Spleen (tissue), 11 donors: ENCODE measurements at regions not wholly inside any gene's neighbourhood (a gene's known extent, or its start where the extent isn't known, plus 50 kb on each side); places are given as distances from the start of the nearest gene placed in this dataset.

Experiments used
- DNase-seq: peaks from one replicate; pipeline ENCODE4 v3.0.0-alpha.2; 2020
- H3K27ac ChIP-seq, 8 donors: fragments of 200-600 bp; sonication (generic) in 7 of 8; 1 replicate in 4 of 8; 2 replicates in 4 of 8; pipeline versions ENCODE4 v1.5.0 to v1.8.0; 2016 to 2021; ENCODE audit warnings: inconsistent platforms in 4 of 8, mild to moderate bottlenecking in 4 of 8, moderate library complexity in 1 of 8
- H3K27me3 ChIP-seq, 7 donors: fragments of 200-600 bp; sonication (generic) in 6 of 7; replicated peaks in 1 of 7; 1 replicate in 4 of 7; 2 replicates in 3 of 7; pipeline versions ENCODE4 v1.5.0 to v1.8.0; 2016 to 2021; ENCODE audit warnings: inconsistent platforms in 3 of 7, mild to moderate bottlenecking in 1 of 7
- H3K36me3 ChIP-seq, 6 donors: fragments of 200-600 bp; sonication (generic) in 5 of 6; 1 replicate in 4 of 6; 2 replicates in 2 of 6; pipeline versions ENCODE4 v1.5.0 to v1.8.0; 2016 to 2021; ENCODE audit warnings: inconsistent platforms in 2 of 6
- H3K4me1 ChIP-seq, 6 donors: fragments of 200-600 bp; sonication (generic) in 5 of 6; 1 replicate in 3 of 6; 2 replicates in 3 of 6; pipeline versions ENCODE4 v1.5.0 to v1.8.0; 2016 to 2021; ENCODE audit warnings: inconsistent platforms in 3 of 6
- H3K4me3 ChIP-seq, 8 donors: fragments of 200-600 bp; sonication (generic) in 7 of 8; 1 replicate in 4 of 8; 2 replicates in 4 of 8; pipeline versions ENCODE4 v1.5.0 to v1.8.0; 2016 to 2021; ENCODE audit warnings: inconsistent platforms in 4 of 8, mild to moderate bottlenecking in 4 of 8, moderate library complexity in 2 of 8
- H3K9me3 ChIP-seq, 8 donors: fragments of 200-600 bp; sonication (generic) in 7 of 8; 1 replicate in 4 of 8; 2 replicates in 4 of 8; pipeline versions ENCODE4 v1.5.0 to v1.8.0; 2016 to 2021; ENCODE audit warnings: inconsistent platforms in 4 of 8
- POLR2A ChIP-seq, 3 donors: fragments of 450-650 bp; IDR thresholded peaks; one replicate each; pipeline ENCODE4 v1.5.1; 2017; ENCODE audit warnings: antibody characterized with exemption in 3 of 3, mild to moderate bottlenecking in 1 of 3
- POLR2AphosphoS5 ChIP-seq, 3 donors: sonication (generic); formaldehyde crosslinking; IDR thresholded peaks; one replicate each; pipeline ENCODE4 v1.5.1; 2017; ENCODE audit warnings: antibody characterized with exemption in 3 of 3
- WGBS, 5 donors: extraction: QIAGEN DNeasy Blood & Tissue Kit in 3 of 5; methylation state at CpG; one replicate each; pipeline versions ENCODE4 v1.1.5 to v1.1.7; 2013 to 2018; 5-methylcytosine and 5-hydroxymethylcytosine counted together
- intact Hi-C: fragments of 100-400 bp; cut with DNase I; formaldehyde crosslinking; loops from one replicate; pipeline ENCODE4 v1.15.0; 2023; ENCODE audit warnings: low total_unique reads
- TF ChIP-seq, protein P1 (sequence below), 11 experiments: fragments of 200-600 bp in 7 of 11; fragments of 450-650 bp in 4 of 11; sonication (generic) in 4 of 11; IDR thresholded peaks in 8 of 11; conservative IDR thresholded peaks in 3 of 11; 1 replicate in 7 of 11; 2 replicates in 4 of 11; pipeline versions ENCODE4 v1.4.0 to v1.8.0; 2016 to 2021; ENCODE audit warnings: antibody characterized with exemption in 11 of 11, inconsistent platforms in 4 of 11, mild to moderate bottlenecking in 1 of 11
- donor health status: healthy with polysubstance abuse.
- donor health status: DM: no; HTN: no; CAD: no; lungs with moderate emphysema.
- donor health status: DM: no; HTN: no; CAD: no.
- donor health status: Bipolar disorder and iron deficiency.
- donor health status: healthy.
- donor health status: DM: no; HTN: no; CAD: no.
- donor health status: DM: yes; HTN: yes; CAD: no.

GRCh38 chr2:16719485-16719808 lies 53.8 kb upstream of the CYRIA start:
- DNase-seq, result no peak
- Histone ChIP-seq H3K27ac (no peak overlapping the region), H3K27me3 (peaks cover 0 to 7% (median 0%) of the 10 kb centered on the region in 7 donors), H3K4me3 (no peak overlapping the region), H3K36me3 (no peaks in the 10 kb centered on the region), H3K4me1 (peaks cover 0 to 33% (median 5%) of the 10 kb centered on the region in 6 donors), H3K9me3 (no peaks in the 10 kb centered on the region)
- intact Hi-C loops, result no loop called here
- WGBS, 5 donors, result 86 to 95% (median 89%) methylated on average over 3 of the region's 3 CpGs
- TF ChIP-seq POLR2A (IDR thresholded peaks at IDR 0.05) (no peak), POLR2AphosphoS5 (IDR thresholded peaks at IDR 0.05) (no peak)
- TF ChIP-seq, protein P1, sequence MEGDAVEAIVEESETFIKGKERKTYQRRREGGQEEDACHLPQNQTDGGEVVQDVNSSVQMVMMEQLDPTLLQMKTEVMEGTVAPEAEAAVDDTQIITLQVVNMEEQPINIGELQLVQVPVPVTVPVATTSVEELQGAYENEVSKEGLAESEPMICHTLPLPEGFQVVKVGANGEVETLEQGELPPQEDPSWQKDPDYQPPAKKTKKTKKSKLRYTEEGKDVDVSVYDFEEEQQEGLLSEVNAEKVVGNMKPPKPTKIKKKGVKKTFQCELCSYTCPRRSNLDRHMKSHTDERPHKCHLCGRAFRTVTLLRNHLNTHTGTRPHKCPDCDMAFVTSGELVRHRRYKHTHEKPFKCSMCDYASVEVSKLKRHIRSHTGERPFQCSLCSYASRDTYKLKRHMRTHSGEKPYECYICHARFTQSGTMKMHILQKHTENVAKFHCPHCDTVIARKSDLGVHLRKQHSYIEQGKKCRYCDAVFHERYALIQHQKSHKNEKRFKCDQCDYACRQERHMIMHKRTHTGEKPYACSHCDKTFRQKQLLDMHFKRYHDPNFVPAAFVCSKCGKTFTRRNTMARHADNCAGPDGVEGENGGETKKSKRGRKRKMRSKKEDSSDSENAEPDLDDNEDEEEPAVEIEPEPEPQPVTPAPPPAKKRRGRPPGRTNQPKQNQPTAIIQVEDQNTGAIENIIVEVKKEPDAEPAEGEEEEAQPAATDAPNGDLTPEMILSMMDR (IDR thresholded peaks at IDR 0.05 in 8 of 11, conservative IDR thresholded peaks at IDR 0.05 in 3 of 11), result no peak

GRCh38 chr2:16718576-16719484 lies 53.2 kb upstream of the CYRIA start:
- Histone ChIP-seq H3K36me3 (no peaks in the 10 kb centered on the region), H3K9me3 (no peaks in the 10 kb centered on the region), H3K27me3 (peaks cover 0 to 7% (median 0%) of the 10 kb centered on the region in 7 donors), H3K4me3 (no peak overlapping the region), H3K27ac (no peak overlapping the region), H3K4me1 (peaks cover 0 to 33% (median 5%) of the 10 kb centered on the region in 6 donors)
- intact Hi-C loops, result no loop called here
- TF ChIP-seq, protein P1 (IDR thresholded peaks at IDR 0.05 in 8 of 11, conservative IDR thresholded peaks at IDR 0.05 in 3 of 11), result no peak
- no peak for TF ChIP-seq POLR2AphosphoS5 (IDR thresholded peaks at IDR 0.05)
- no peak for TF ChIP-seq POLR2A (IDR thresholded peaks at IDR 0.05)
- 84 to 88% (median 87%) methylated on average over 10 of the region's 10 CpGs for WGBS, 5 donors
- no peak for DNase-seq

DNA sequence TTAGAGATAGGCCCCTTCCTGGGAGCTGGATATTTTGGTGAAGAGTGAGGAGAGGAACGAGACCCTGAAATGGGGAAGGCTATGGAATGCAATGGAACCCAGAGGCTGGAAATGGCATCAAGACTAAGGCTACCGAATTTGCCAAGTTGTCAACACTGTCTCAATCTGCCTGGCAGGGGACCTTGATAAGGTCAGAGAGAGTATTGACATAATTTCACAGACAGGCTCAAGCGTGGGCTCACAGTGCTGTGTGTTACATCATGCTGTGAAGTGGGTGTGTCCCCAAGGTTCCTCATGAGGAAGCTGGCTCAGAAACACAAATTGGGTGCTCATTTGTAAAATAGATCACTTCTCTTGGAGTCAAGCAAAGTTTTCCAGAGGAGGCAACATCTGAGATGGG lies 51.8 kb upstream of the CYRIA start:
- Histone ChIP-seq H3K4me3 (no peak overlapping the region), H3K4me1 (peaks cover 0 to 33% (median 6%) of the 10 kb centered on the region in 6 donors), H3K36me3 (no peaks in the 10 kb centered on the region), H3K27ac (no peak overlapping the region), H3K9me3 (no peaks in the 10 kb centered on the region), H3K27me3 (peaks cover 0 to 7% (median 0%) of the 10 kb centered on the region in 7 donors)
- intact Hi-C loops, result no loop called here
- TF ChIP-seq POLR2AphosphoS5 (IDR thresholded peaks at IDR 0.05), result no peak
- TF ChIP-seq, protein P1 (IDR thresholded peaks at IDR 0.05 in 8 of 11, conservative IDR thresholded peaks at IDR 0.05 in 3 of 11), result no peak
- TF ChIP-seq POLR2A (IDR thresholded peaks at IDR 0.05), result no peak
- no peak for DNase-seq
- WGBS, 5 donors, result 63 to 86% (median 68%) methylated on average over 3 of the region's 3 CpGs

DNA sequence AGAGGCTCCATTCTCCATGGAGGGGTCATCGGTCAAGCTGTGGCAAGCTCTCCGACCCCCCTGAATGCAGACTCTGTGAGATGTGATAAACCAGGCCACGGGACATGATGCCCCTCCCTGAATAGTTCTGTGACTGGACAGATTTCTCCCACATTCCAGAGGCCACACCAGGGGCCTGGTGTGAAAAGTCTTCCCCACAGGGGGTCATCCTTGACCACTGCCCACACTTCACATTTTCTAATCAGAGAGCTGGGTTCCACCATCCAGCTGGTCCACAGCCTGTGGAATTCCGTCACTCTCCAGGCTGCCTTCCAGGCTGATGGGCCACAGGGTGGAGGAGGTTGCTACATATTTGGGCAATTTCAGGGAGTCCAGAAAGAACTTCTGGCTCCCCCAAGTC lies 51.3 kb upstream of the CYRIA start:
- H3K36me3 ChIP-seq, result no peaks in the 10 kb centered on the region

More for the DNA sequence above, 51.3 kb upstream of the CYRIA start:
- no peak for TF ChIP-seq POLR2A (IDR thresholded peaks at IDR 0.05)
- TF ChIP-seq POLR2AphosphoS5 (IDR thresholded peaks at IDR 0.05), result no peak
- TF ChIP-seq, protein P1 (IDR thresholded peaks at IDR 0.05 in 8 of 11, conservative IDR thresholded peaks at IDR 0.05 in 3 of 11), result no peak
- peaks cover 0 to 7% (median 0%) of the 10 kb centered on the region in 7 donors for H3K27me3 ChIP-seq
- H3K4me1 ChIP-seq, result peaks cover 0 to 33% (median 7%) of the 10 kb centered on the region in 6 donors
- no peaks in the 10 kb centered on the region for H3K9me3 ChIP-seq
- 84 to 92% (median 86%) methylated on average over 4 of the region's 4 CpGs for WGBS, 5 donors
- intact Hi-C loops, result no loop called here
- H3K27ac ChIP-seq, result no peak overlapping the region
- no peak overlapping the region for H3K4me3 ChIP-seq
- no peak for DNase-seq
